Esophagus muscularis mucosa (tissue), 4 donors: ENCODE measurements at regions not wholly inside any gene's neighbourhood (a gene's known extent, or its start where the extent isn't known, plus 50 kb on each side); places are given as distances from the start of the nearest gene placed in this dataset.

Experiments used
- DNase-seq: peaks from one replicate; pipeline ENCODE4 v3.0.0-alpha.2; 2017; ENCODE audit errors: extremely low spot score
- H3K27ac ChIP-seq, 4 donors: fragments of 200-600 bp; sonication (generic); replicated peaks in 1 of 4; 1 replicate in 3 of 4; 2 replicates in 1 of 4; pipeline ENCODE4 v1.5.1; 2016 to 2019; ENCODE audit warnings: mild to moderate bottlenecking in 1 of 4
- H3K27me3 ChIP-seq, 4 donors: fragments of 200-600 bp; sonication (generic); one replicate each; pipeline versions ENCODE4 v1.5.1 to v1.6.0; 2016 to 2019
- H3K36me3 ChIP-seq, 4 donors: fragments of 200-600 bp; sonication (generic); one replicate each; pipeline ENCODE4 v1.5.1; 2016 to 2019
- H3K4me1 ChIP-seq, 4 donors: fragments of 200-600 bp; sonication (generic); one replicate each; pipeline ENCODE4 v1.5.1; 2016 to 2019
- H3K4me3 ChIP-seq, 4 donors: fragments of 200-600 bp; sonication (generic); 1 replicate in 2 of 4; 2 replicates in 2 of 4; pipeline ENCODE4 v1.5.1; 2016 to 2019; ENCODE audit warnings: mild to moderate bottlenecking in 4 of 4, moderate library complexity in 1 of 4
- H3K9me3 ChIP-seq, 4 donors: fragments of 200-600 bp; sonication (generic); 1 replicate in 3 of 4; 2 replicates in 1 of 4; pipeline ENCODE4 v1.5.1; 2016 to 2019
- CTCF ChIP-seq, 3 experiments: fragments of 200-600 bp in 2 of 3; fragments of 450-650 bp in 1 of 3; sonication (generic) in 2 of 3; IDR thresholded peaks; one replicate each; pipeline ENCODE4 v1.5.1; 2017 to 2019; ENCODE audit warnings: antibody characterized with exemption in 3 of 3, mild to moderate bottlenecking in 2 of 3, moderate library complexity in 1 of 3
- EP300 ChIP-seq: sonication (generic); formaldehyde crosslinking; IDR thresholded peaks from one replicate; pipeline ENCODE4 v1.6.1; 2017; ENCODE audit warnings: antibody characterized with exemption
- POLR2A ChIP-seq: fragments of 450-650 bp; IDR thresholded peaks from one replicate; pipeline ENCODE4 v1.6.1; 2017; ENCODE audit warnings: antibody characterized with exemption, moderate library complexity, mild to moderate bottlenecking, low read depth
- POLR2AphosphoS5 ChIP-seq, 2 donors: sonication (generic); formaldehyde crosslinking; IDR thresholded peaks; one replicate each; pipeline ENCODE4 v1.6.1; 2017; ENCODE audit warnings: antibody characterized with exemption in 2 of 2
- WGBS: methylation state at CpG from one replicate; pipeline ENCODE4 v1.1.5; 2018; 5-methylcytosine and 5-hydroxymethylcytosine counted together
- intact Hi-C: fragments of 100-400 bp; cut with DNase I; formaldehyde crosslinking; loops from one replicate; pipeline ENCODE4 v1.15.1; 2023

DNA sequence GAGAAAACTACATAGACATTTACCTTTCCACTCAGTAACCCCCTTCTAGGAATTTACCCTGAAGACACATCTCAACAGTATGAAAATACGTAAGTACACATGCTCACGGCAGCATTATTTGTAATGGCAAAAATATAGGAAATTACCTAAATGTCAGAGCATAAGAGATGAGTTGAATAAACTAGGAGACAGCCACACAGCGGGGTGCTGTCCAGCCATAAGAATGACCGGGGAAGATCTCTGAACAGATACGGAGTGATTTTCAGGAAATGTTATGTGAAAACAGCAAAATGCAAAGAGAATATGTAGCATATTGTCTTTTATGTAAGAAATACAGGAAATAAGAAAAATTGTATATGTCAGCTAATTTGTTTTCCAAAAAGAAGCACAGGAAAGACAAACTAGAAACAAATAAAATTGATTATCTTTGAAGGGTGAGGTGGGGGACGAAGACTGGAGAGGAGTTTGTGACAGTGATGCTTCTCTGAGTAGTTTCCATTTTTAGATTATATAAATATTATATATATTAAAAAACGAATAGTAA lies 195.4 kb downstream of the HAUS1 start:
- intact Hi-C loops = no loop called here
- no peak overlapping the region for H3K4me3 ChIP-seq
- no peaks in the 10 kb centered on the region for H3K9me3 ChIP-seq
- H3K27ac ChIP-seq = no peak overlapping the region
- 78% methylated on average over 7 of the region's 7 CpGs for WGBS
- H3K27me3 ChIP-seq = no peaks in the 10 kb centered on the region
- H3K36me3 ChIP-seq = no peaks in the 10 kb centered on the region
- TF ChIP-seq POLR2A (no peak), EP300 (no peak), POLR2AphosphoS5 (IDR thresholded peaks at IDR 0.05) (no peak), CTCF (IDR thresholded peaks at IDR 0.05) (no peak)
- no peaks in the 10 kb centered on the region for H3K4me1 ChIP-seq
- no peak for DNase-seq

DNA sequence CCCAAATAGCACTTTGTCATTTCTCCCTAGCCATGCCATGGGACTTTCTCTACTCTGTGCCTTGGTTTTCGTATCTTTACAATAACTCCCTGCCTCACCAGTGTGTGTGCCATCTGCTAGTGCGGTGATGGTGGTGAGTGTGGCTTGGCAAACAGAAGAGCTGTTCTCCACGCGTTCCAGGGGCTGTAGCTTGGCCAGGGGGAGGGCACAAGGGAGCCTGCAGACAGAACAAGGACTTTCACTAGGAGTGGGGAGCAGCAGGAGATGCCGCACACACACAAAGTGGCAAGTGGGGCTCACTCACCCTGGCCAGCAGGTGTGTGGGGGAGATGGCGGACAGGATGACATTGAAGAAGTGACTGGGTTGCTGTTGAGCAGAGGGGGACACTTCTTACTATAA lies 196.9 kb downstream of the HAUS1 start:
- H3K4me3 ChIP-seq = no peak overlapping the region
- no peak for TF ChIP-seq POLR2AphosphoS5 (IDR thresholded peaks at IDR 0.05)
- no peak for TF ChIP-seq EP300
- TF ChIP-seq POLR2A = no peak
- TF ChIP-seq CTCF (IDR thresholded peaks at IDR 0.05) = no peak
- H3K27me3 ChIP-seq = no peaks in the 10 kb centered on the region
- H3K9me3 ChIP-seq = peaks cover 0 to 2% (median 0%) of the 10 kb centered on the region in 4 donors
- no peaks in the 10 kb centered on the region for H3K4me1 ChIP-seq
- DNase-seq = no peak
- H3K36me3 ChIP-seq = no peaks in the 10 kb centered on the region
- intact Hi-C loops = no loop called here
- 54% methylated on average over 6 of the region's 6 CpGs for WGBS
- no peak overlapping the region for H3K27ac ChIP-seq

DNA sequence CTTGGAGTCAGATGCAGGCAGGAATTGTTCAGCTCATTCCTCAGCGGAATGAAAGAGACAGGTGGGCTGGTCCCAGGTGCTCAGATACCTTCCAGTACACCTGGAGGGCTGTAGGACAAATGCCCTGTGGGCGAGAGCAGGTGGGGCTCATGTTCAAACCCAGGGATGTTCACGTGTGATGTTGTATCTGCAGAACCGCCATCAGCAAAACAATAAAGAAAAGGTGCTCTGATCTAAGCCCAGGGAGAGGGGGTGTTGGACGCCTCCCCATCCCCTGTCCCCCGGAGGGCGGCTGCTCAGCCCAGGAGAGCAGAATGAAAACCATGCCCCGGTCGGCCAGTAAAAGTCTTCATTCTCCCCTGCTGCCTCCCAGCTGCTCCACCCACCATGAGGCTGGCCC lies 197.4 kb downstream of the HAUS1 start:
- intact Hi-C loops = no loop called here
- H3K27me3 ChIP-seq = no peaks in the 10 kb centered on the region
- peaks cover 0 to 7% (median 0%) of the 10 kb centered on the region in 4 donors for H3K9me3 ChIP-seq
- H3K27ac ChIP-seq = no peak overlapping the region
- DNase-seq = no peak
- TF ChIP-seq CTCF (IDR thresholded peaks at IDR 0.05) (no peak), POLR2AphosphoS5 (IDR thresholded peaks at IDR 0.05) (no peak), POLR2A (no peak), EP300 (no peak)
- no peaks in the 10 kb centered on the region for H3K4me1 ChIP-seq
- WGBS = 81% methylated on average over 8 of the region's 9 CpGs
- no peaks in the 10 kb centered on the region for H3K36me3 ChIP-seq
- H3K4me3 ChIP-seq = no peak overlapping the region

GRCh38 chr18:46302528-46303485 lies 198.6 kb downstream of the HAUS1 start:
- 74% methylated on average over 19 of the region's 19 CpGs for WGBS
- H3K27me3 ChIP-seq = no peaks in the 10 kb centered on the region
- TF ChIP-seq CTCF (IDR thresholded peaks at IDR 0.05) (no peak), POLR2AphosphoS5 (IDR thresholded peaks at IDR 0.05) (no peak), EP300 (no peak), POLR2A (no peak)
- intact Hi-C loops = no loop called here
- DNase-seq = no peak
- H3K9me3 ChIP-seq = peaks cover 0 to 15% (median 4%) of the 10 kb centered on the region in 4 donors
- H3K4me3 ChIP-seq = no peak overlapping the region
- no peaks in the 10 kb centered on the region for H3K4me1 ChIP-seq
- no peaks in the 10 kb centered on the region for H3K36me3 ChIP-seq
- no peak overlapping the region for H3K27ac ChIP-seq
